Endothelial cell (in vitro differentiated cells): ENCODE measurements at regions not wholly inside any gene's neighbourhood (a gene's known extent, or its start where the extent isn't known, plus 50 kb on each side); places are given as distances from the start of the nearest gene placed in this dataset.

ENCODE experiments used
- DNase-seq: peaks from one replicate; pipeline ENCODE4 v3.0.0; 2021; ENCODE audit warnings: low spot score
- H3K27ac Mint-ChIP-seq: one replicate; pipeline ENCODE4 v1.8.0; 2021; ENCODE audit warnings: mixed read lengths, inconsistent platforms; ENCODE audit not compliant: unreplicated experiment
- H3K27me3 Mint-ChIP-seq: one replicate; pipeline ENCODE4 v1.8.0; 2021; ENCODE audit warnings: mild to moderate bottlenecking, moderate library complexity, mixed read lengths, inconsistent platforms; ENCODE audit not compliant: unreplicated experiment
- H3K36me3 Mint-ChIP-seq: one replicate; pipeline ENCODE4 v1.8.0; 2021; ENCODE audit warnings: mild to moderate bottlenecking, low read depth, mixed read lengths, inconsistent platforms; ENCODE audit not compliant: unreplicated experiment
- H3K4me1 Mint-ChIP-seq: one replicate; pipeline ENCODE4 v1.8.0; 2021; ENCODE audit warnings: mild to moderate bottlenecking, mixed read lengths, inconsistent platforms; ENCODE audit not compliant: unreplicated experiment
- H3K4me3 Mint-ChIP-seq: one replicate; pipeline ENCODE4 v1.8.0; 2021; ENCODE audit warnings: mild to moderate bottlenecking, mixed read lengths, inconsistent platforms; ENCODE audit not compliant: unreplicated experiment
- H3K9me3 Mint-ChIP-seq: one replicate; pipeline ENCODE4 v1.8.0; 2021; ENCODE audit warnings: mixed read lengths, inconsistent platforms; ENCODE audit not compliant: unreplicated experiment
- CTCF ChIP-seq: fragments of 200-600 bp; sonication (generic); IDR thresholded peaks from one replicate; pipeline ENCODE4 v1.5.0; 2021; ENCODE audit warnings: antibody characterized with exemption; ENCODE audit not compliant: unreplicated experiment

- H3K4me3 Mint-ChIP-seq: no peak overlapping the region
- no peaks in the 10 kb centered on the region for H3K4me1 Mint-ChIP-seq
- H3K36me3 Mint-ChIP-seq: no peaks in the 10 kb centered on the region
- H3K27me3 Mint-ChIP-seq: no peaks in the 10 kb centered on the region
- no peaks in the 10 kb centered on the region for H3K9me3 Mint-ChIP-seq
- DNase-seq: no peak
- TF ChIP-seq CTCF: no peak
- H3K27ac Mint-ChIP-seq: no peak overlapping the region
Observed at GRCh38 chr2:117523711-117524238, 290.7 kb upstream of the DDX18 start.

GRCh38 chr2:117536139-117536538 is 278.4 kb upstream of the DDX18 start:
- no peak overlapping the region for H3K4me3 Mint-ChIP-seq
- no peak overlapping the region for H3K27ac Mint-ChIP-seq
- DNase-seq: peak; percentile 29
- no peaks in the 10 kb centered on the region for H3K36me3 Mint-ChIP-seq
- peak; percentile 43 for TF ChIP-seq CTCF
- H3K27me3 Mint-ChIP-seq: peaks cover 1% of the 10 kb centered on the region
- H3K9me3 Mint-ChIP-seq: no peaks in the 10 kb centered on the region
- H3K4me1 Mint-ChIP-seq: no peaks in the 10 kb centered on the region

- Mint-ChIP-seq H3K36me3 (no peaks in the 10 kb centered on the region), H3K4me1 (no peaks in the 10 kb centered on the region), H3K4me3 (no peak overlapping the region), H3K9me3 (no peaks in the 10 kb centered on the region), H3K27me3 (peaks cover 1% of the 10 kb centered on the region), H3K27ac (no peak overlapping the region)
- DNase-seq: no peak
- peak; percentile 10 for TF ChIP-seq CTCF
Observed at GRCh38 chr2:117537032-117537431, 277.5 kb upstream of the DDX18 start.

GRCh38 chr2:117551858-117552257 is 262.6 kb upstream of the DDX18 start:
- H3K9me3 Mint-ChIP-seq: no peaks in the 10 kb centered on the region
- peaks cover 2% of the 10 kb centered on the region for H3K4me1 Mint-ChIP-seq
- no peaks in the 10 kb centered on the region for H3K36me3 Mint-ChIP-seq
- no peak overlapping the region for H3K27ac Mint-ChIP-seq
- H3K4me3 Mint-ChIP-seq: no peak overlapping the region
- H3K27me3 Mint-ChIP-seq: no peaks in the 10 kb centered on the region
- no peak for TF ChIP-seq CTCF
- no peak for DNase-seq

- Mint-ChIP-seq H3K27me3 (no peaks in the 10 kb centered on the region), H3K4me3 (no peak overlapping the region), H3K9me3 (no peaks in the 10 kb centered on the region), H3K4me1 (peaks cover 2% of the 10 kb centered on the region), H3K36me3 (no peaks in the 10 kb centered on the region), H3K27ac (no peak overlapping the region)
- no peak for DNase-seq
- TF ChIP-seq CTCF: no peak
Observed at GRCh38 chr2:117553448-117553847, 261.0 kb upstream of the DDX18 start.
